GM18867 (cell line): ENCODE measurements at regions not wholly inside any gene's neighbourhood (a gene's known extent, or its start where the extent isn't known, plus 50 kb on each side); places are given as distances from the start of the nearest gene placed in this dataset.
"Not testable (repeated sequence)": the region's sequence is repeated elsewhere in the genome, so short reads cannot be mapped to it uniquely, and the experiment has no call there.

Experiments used
- ATAC-seq: cut with Tn5 transposase; IDR thresholded peaks from one replicate; pipeline ENCODE4 v1.9.1; 2021; ENCODE audit warnings: mild to moderate bottlenecking, moderate library complexity; ENCODE audit not compliant: unreplicated experiment

DNA sequence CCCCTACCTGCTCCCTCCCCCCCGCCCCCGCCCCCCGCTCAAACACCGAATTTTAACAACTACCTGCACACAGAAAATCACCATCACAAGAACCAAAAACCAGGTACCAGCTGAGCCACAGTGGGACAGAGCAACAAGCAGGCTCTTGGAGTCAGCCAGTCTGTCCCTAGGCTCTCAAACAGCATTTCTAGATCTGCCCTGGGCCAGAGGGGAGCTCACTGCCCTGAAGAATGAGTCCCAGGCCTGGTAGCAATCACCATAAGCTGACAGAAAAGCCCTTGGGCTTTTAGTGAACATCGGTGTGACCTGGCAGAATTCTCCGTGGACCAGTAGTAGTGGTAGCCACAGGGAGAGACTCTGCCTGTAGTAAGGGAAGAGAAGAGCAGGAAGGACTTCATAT lies 58.3 kb downstream of the C11orf87 start:
- ATAC-seq: no peak

DNA sequence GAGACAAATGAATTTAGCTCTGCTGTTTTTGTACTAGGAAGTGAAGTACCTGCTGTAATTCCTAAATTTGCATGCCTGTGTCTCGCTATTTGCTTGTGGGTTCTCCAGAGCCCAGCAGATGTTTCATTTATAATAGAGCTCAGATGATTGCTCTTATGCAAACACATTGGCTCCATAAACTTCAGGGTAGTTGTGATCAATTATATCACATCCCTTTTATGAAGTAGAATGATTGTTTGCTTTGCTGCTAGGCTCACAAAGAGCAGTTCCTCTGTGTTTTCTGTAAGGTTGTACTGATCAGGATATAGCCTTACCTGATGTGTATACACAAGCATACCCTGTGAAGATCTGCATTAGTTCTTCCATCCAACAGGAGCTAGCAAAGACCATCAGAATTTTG lies 64.1 kb downstream of the C11orf87 start:
- no peak for ATAC-seq

- no peak for ATAC-seq
Measured at GRCh38 chr11:109490953-109491635, 69.1 kb downstream of the C11orf87 start.

DNA sequence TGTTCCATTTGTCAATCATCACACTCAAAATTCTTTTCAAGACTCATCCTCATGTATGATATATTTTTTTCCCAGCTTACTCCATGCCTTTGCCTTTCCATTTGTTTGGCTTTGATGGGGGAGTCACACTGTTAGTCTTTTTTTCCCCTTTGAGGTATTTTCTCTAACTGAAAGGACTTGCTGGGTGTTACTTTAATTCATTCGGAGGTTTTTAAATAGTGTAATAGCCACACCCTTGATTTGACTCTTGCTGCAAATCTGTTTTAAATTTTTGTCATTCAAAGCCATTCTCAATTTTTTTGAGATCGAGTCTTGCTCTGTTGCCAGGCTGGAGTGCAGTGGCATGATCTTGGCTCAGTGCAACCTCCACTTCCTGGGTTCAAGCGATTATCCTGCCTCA lies 84.1 kb downstream of the C11orf87 start:
- no peak for ATAC-seq

DNA sequence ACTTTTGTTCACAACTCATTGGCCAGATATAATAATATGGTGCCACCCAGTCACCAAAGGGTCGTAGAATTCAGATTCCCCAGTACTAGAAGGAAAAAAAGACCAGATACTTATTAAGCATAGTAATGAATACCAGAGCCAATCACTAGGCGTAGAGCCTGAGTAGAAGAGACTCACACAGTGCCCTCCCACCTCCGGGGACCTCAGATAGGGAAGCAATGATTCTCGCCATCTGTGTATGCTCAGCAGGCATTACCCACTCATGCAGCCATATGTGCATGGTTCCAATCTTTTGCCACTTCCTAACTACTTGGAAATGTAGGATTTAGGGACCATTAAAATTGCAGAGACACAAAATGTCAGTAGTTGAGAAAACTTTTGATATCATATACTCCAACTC lies 85.3 kb downstream of the C11orf87 start:
- ATAC-seq: no peak

GRCh38 chr11:109507836-109508561 lies 86.0 kb downstream of the C11orf87 start:
- ATAC-seq: no peak

DNA sequence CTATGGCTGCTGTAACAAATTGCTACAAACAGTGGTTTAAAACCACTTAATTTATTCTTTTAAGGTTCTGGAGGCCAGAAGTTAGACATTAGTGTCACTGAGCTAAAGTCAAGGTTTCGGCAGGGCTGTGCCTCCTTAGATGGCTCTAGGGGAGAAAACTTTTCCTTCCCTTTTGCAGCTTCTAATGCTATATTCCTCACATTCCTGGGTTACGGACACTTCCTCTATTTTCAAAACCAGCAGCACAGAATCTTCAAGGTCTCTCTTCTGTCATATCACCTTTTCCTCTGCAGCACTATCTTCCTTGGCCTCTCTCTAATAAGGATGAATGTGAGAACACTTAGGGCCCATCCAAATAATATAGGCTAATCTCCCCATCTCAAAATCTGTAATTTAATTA lies 87.0 kb downstream of the C11orf87 start:
- ATAC-seq: no peak

- no peak for ATAC-seq
Measured at GRCh38 chr11:109510316-109510715, 88.3 kb downstream of the C11orf87 start.

GRCh38 chr11:109511598-109511997 lies 89.6 kb downstream of the C11orf87 start:
- ATAC-seq: no peak

- no peak for ATAC-seq
Measured at GRCh38 chr11:109512249-109512648, 90.3 kb downstream of the C11orf87 start.

DNA sequence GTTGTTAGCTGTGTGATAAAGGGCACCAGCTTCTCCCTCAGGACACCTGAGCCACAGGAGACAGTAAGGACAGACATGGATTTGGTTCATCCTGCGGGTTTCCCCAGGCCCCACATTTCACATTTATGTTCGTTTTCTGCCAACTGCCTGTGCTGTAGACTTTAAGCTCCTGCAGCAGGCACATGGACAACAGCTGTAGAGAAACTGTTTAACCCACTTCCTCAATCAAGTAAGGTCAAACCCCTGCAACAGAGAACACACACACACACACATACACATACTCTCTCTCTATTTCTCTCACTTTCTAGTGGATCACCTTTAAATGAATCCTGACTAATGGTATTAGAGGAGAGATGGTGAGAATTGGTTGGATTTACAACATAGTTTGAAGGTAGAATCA lies 90.7 kb downstream of the C11orf87 start:
- no peak for ATAC-seq

DNA sequence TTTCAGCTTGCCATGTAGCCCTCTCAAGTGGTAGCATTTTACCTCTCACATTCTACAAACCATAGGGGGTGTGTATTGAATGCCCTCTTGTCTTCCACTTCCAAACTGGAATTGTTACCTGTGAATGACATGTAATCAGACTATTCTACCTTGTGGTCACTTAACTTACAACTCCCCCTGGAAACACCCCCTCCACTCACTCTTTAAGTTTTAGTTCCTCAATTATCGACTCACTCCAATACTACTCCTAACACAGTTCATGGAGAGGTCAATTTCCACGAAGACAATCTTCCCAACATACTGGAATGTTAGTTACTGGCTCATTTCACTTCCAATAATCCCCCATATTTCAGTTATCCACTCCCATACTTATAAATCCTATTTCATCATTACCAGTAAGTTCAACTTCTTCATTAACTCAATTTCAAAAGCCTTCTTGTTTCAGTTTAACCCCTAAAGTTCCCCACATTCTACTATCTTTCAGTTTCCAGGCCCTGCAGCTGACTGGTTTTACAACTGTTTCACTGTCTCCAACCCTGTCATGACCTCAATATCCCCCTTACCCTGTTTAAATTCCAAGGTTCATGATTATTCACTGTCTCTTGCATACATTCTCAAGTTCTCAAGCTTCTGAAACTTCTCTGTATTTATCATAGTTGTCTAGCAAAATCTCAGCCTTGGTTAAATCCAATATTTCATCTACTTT lies 92.5 kb downstream of the C11orf87 start:
- no peak for ATAC-seq

- no peak for ATAC-seq
Measured at GRCh38 chr11:109519253-109519652, 97.3 kb downstream of the C11orf87 start.

DNA sequence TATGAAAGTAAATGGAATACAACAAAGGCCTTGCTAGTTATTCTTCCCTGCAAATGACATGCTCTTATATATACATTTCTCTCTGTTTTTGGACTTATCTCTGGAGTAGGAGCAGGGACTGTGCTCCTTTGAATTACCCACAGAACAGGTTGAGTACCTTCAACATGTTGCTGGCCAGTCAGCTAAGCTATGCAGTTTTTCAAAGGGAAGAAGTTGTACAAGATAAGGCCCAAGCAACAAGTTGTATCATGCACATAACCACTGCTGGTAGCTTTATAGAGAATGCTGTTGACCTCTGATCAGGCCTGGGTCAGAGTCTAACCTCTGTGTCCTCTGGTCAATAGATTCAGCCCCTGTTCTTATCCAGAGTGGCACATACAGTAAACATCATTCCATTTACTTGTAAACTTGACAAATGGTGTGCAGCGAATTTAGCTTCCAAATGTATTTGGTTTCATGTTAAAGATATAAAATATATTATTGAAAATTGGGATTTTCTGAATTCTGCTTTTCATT lies 99.6 kb downstream of the C11orf87 start:
- no peak for ATAC-seq

DNA sequence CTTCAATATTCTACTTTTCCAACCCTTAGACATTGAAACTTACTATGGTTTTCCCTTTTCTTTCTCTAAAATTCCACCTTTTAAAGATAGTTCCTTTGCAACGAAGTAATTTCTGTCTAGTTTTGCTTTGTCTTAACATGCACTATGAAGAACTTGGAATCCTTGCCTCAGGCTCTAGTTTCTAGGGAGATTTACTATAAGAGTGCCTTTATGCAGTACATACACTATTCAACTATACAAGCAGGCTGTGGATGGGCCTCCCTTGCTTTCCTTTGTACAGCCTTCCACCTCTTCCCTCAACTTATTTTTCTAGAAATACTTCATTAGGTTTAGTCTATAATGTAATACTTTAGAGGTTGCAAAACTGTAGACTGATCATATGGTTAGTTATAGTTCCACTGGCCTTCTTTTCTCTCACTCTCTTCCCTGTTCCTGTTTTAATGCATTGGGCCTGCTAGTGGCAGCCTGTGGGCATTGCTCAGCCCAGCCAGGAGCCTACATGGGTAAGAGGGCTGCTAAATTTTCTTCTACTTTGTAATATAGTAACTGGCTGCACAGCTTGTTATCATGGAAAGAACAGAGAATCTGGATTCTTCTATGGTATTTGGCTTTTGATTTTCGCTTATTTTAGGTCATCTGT lies 100.2 kb downstream of the C11orf87 start:
- no peak for ATAC-seq

DNA sequence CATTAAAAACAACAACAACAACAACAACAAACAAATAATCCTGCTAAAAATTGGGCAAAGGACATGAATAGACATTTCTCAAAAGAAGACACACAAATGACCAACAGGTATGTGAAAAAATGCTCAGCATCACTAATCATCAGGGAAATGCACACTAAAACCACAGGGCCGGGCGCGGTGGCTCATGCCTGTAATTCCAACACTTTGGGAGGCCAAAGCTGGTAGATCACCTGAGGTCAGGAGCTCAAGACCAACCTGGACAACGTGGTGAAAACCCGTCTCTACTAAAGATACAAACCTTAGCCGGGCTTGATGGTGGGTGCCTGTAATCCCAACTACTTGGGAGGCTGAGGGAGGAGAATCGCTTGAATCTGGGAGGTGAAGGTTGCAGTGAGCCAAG lies 103.6 kb downstream of the C11orf87 start:
- ATAC-seq: not testable (repeated sequence)

DNA sequence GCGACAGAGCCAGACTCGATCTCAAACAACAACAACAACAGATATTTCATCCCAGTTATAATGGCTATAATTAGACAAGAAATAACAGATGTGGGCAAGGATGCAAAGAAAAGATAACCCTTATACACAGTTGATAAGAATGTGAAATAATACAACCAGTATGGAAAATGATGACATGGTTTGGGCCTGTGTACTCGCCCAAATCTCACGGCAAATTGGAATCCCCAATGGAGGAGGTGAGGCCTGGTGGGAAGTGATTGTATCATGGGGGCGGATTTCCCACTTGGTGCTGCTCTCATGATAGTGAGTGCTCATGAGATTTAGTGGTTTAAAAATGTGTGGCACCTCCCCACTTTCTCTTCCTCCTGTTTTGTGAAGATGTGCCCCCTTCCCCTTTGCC lies 104.1 kb downstream of the C11orf87 start:
- no peak for ATAC-seq

- no peak for ATAC-seq
Measured at GRCh38 chr11:109526931-109527330, 104.9 kb downstream of the C11orf87 start.

GRCh38 chr11:109527496-109527895 lies 105.5 kb downstream of the C11orf87 start:
- ATAC-seq: no peak

GRCh38 chr11:109547356-109548027 lies 125.5 kb downstream of the C11orf87 start:
- no peak for ATAC-seq

GRCh38 chr11:109552376-109552775 lies 130.4 kb downstream of the C11orf87 start:
- no peak for ATAC-seq
